H1 (cell line): ENCODE measurements at regions not wholly inside any gene's neighbourhood (a gene's known extent, or its start where the extent isn't known, plus 50 kb on each side); places are given as distances from the start of the nearest gene placed in this dataset.

ENCODE experiments used
- CREB1 ChIP-seq: IDR thresholded peaks from 2 replicates; pipeline ENCODE4 v1.6.1; 2012; ENCODE audit warnings: inconsistent platforms
- TF ChIP-seq, protein P1 (sequence below), 3 experiments: IDR thresholded peaks; 1 replicate in 2 of 3; 2 replicates in 1 of 3; pipeline versions ENCODE4 v1.5.1 to v1.6.1; 2011; ENCODE audit warnings: low read length in 3 of 3, mild to moderate bottlenecking in 3 of 3, inconsistent platforms in 2 of 3, low read depth in 1 of 3, moderate library complexity in 1 of 3; ENCODE audit not compliant: insufficient read depth in 1 of 3; ENCODE audit errors: control extremely low read depth in 1 of 3

- no peak for TF ChIP-seq CREB1
- TF ChIP-seq, protein P1, sequence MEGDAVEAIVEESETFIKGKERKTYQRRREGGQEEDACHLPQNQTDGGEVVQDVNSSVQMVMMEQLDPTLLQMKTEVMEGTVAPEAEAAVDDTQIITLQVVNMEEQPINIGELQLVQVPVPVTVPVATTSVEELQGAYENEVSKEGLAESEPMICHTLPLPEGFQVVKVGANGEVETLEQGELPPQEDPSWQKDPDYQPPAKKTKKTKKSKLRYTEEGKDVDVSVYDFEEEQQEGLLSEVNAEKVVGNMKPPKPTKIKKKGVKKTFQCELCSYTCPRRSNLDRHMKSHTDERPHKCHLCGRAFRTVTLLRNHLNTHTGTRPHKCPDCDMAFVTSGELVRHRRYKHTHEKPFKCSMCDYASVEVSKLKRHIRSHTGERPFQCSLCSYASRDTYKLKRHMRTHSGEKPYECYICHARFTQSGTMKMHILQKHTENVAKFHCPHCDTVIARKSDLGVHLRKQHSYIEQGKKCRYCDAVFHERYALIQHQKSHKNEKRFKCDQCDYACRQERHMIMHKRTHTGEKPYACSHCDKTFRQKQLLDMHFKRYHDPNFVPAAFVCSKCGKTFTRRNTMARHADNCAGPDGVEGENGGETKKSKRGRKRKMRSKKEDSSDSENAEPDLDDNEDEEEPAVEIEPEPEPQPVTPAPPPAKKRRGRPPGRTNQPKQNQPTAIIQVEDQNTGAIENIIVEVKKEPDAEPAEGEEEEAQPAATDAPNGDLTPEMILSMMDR (IDR thresholded peaks at IDR 0.05; ENCODE audit: control extremely low read depth in 1 of 3, insufficient read depth in 1 of 3, low read depth in 1 of 3, low read length in 3 of 3): no peak
Observed at GRCh38 chr10:4062072-4062471, 277.1 kb upstream of the KLF6 start.
